NCI-H446 treated with DMSO at 0.1 percent for 48 hours (cell line): ENCODE measurements at regions not wholly inside any gene's neighbourhood (a gene's known extent, or its start where the extent isn't known, plus 50 kb on each side); places are given as distances from the start of the nearest gene placed in this dataset.

Experiments
- DNase-seq: peaks from one replicate; lab custom pipeline; 2025; lab: John Stamatoyannopoulos, UW

DNA sequence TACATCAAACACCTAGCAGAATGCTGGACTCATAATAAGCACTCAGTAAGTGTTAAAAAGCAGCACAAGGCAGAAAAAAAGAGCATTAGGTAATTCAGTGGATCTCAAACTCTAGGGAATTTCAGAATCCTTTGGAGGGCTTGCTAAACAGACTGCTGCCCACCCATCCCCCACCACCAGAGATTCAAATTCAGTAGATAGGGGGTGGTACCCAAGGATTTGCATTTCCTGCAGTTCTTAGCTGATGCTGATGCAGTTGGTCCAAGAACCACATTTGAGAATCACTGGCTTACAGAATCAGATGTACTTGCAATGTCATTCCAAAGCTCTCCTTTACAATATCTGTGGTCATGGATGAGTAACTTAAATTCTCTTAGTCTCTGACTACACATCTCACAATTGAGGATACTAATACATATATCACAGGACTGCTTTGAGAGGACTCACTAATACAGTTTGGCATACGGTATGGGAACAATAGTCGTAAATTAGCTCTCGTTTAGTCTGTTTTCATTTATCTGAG lies 664.5 kb downstream of the KCNA4 start:
- DNase-seq: no peak

- DNase-seq: no peak
Measured at GRCh38 chr11:29351301-29351873, 665.4 kb downstream of the KCNA4 start.

- no peak for DNase-seq
Measured at GRCh38 chr11:29343465-29344333, 673.1 kb downstream of the KCNA4 start.

DNA sequence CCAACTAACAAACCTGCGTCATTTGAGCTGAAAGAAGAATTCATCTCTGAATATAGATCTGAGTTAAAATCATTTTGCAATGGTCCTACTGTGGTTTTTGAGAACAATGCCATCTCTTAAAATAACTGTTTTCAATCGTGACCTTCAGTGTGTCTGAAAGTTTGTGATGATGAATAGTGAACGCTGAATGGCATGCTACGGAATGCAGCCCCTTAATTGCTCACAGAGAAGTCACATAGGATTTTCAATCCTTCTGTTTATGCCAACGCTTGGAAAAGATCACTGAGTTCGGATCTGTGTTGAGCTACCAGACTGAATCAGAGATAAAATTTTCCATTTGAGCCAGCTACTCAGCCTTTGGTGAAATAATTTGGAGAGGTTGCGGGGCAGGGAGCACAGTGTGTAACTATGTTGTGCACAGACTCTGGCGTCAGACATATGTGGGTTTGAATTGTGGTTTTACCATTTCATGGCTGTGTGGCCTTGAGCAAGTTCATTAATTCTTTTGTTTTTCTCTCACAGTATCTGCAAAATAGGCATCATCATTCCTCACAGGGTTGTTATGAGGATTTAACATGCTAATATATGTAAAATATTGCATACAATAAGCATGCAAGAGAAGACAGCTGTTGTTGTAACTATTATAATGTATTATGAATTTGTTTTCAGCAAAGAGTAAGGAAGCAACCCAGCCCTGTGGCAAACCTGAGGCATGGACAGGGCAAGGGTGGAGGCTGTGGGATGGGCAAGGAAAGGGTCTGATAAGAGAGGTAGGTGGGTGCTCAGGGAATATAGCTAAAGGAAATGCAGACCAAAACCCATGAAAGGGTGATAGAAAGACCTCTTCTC lies 679.9 kb downstream of the KCNA4 start:
- no peak for DNase-seq

DNA sequence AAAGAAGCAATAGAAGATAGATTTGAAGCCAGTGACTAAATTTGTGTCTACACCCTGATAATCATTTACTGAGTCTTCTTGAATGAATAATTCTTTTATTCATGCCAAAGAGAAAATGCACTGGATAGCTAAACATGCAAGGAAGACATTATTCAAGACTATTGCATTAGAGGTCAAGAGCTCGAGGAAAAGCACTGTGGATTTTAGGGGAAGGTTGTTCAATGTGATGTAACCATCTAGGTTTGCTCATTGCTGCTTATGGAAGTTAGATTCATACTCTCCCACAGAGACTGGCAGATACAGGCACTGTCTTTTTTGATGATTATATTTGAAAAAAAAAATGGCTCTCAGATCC lies 682.1 kb downstream of the KCNA4 start:
- no peak for DNase-seq

DNA sequence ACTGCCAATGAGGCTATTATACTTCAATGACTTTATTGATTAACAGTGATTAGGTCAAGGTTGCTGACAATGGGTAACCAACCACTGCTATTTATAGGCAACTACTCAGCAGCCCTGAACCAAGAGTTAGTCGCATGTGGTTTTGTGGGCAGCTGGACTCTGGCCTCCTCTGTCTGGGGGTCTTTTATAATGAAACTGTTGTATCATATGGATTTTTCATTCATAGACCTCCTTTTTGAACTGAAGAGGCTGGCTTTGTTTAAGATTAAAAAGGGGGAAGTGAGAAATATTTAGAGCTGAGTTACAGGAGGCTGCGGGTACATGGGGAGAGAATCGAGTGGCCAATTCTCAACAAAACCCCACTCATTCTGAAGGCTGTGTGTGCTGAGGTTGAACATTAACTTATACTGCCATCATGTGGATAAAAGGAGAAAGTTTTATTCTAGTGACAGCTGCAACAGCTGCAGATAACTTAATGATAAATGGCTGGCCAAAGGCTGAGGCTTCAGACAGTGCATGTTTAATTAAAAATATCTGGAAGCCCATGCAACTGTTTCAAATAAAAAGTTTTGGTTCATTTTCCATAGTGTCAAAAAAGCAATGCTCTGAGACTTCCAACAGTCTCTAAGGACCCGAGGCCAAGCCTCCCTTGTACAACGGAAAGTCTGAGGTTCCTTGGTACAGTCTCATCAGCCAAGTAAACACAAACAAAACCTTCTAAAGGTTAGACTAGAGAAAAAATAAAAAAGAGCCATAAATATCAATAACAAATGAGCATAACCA lies 682.6 kb downstream of the KCNA4 start:
- DNase-seq: no peak

GRCh38 chr11:29331451-29332010 lies 685.3 kb downstream of the KCNA4 start:
- no peak for DNase-seq

DNA sequence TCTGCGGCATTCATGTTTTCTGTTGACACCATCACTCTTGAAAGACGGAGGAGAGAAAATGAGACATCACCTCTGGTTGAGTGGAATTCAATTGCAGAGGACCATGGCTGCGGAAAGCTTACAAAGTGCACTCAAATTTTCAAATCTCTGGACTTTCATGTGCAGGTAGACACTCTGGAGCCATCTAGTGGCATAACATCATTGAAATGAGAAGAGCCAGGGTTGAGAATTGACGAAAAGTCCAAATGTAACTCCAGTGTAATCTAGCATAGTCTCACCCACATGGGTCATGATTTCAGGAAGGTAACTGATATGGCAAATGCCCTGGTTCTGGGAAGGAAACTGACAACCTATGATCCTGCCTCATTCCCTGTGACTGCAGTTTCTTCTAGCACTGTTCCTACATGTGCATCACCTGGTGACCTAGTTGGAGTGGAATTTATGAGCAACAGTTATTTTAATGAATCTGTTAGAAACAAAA lies 687.8 kb downstream of the KCNA4 start:
- DNase-seq: peak; percentile 11

GRCh38 chr11:29327891-29328290 lies 688.9 kb downstream of the KCNA4 start:
- DNase-seq: no peak

DNA sequence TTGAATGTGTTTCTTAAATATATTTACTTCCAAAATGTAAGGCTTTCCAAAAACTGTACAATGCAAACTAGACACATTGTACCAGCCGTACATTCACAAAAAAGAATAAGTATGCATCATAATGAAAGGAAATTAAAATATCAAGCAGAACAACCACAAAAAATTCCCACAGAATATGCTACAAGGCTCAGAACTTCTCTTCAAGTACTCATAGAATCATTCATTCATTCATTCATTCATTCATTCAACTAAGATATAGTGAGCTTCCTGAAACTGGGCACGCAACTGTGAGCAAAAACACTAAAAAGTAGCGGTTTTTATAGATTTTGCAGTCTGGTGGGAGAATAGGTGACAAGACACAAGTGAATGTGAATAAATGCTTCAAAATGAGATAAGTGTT lies 690.1 kb downstream of the KCNA4 start:
- no peak for DNase-seq

- DNase-seq: no peak
Measured at GRCh38 chr11:29324328-29324727, 692.5 kb downstream of the KCNA4 start.

DNA sequence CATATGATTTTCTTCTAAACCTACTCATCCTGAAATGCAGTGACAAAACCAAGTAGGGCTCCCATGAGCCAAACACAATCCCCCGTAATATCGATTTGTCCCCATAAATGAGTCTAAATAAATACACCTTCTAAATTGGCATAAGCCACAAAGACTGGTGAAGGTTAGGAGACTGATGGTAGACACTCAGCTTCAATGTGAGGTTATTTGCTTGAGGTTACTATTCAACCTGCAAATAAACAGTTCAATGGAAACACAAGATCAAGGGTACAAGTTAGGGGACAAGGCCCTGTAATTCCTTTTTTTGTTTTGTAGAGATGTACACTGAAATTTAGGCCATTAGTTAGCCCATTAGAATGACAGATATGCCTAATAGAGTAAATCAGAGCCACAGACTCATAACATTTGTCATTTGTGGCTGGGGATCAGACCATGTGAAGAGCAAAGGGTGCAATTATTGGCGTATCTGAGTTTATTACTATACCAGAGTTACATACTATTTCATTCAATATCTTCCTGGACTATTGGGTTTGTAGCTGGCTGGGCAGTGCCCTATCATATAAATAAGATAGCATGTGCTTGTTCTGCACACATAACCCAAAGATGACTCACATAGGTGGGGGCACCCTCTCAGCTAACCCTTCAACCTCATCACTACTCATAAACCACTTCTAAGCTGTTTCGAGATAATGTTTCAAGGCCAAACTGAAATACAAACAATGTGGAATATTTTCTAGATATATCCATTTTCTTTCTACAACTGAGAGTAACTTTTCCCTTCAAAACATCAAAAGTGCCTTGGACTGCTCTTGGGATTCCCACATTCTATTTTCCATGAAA lies 695.3 kb downstream of the KCNA4 start:
- DNase-seq: no peak

- no peak for DNase-seq
Measured at GRCh38 chr11:29320196-29320595, 696.6 kb downstream of the KCNA4 start.

DNA sequence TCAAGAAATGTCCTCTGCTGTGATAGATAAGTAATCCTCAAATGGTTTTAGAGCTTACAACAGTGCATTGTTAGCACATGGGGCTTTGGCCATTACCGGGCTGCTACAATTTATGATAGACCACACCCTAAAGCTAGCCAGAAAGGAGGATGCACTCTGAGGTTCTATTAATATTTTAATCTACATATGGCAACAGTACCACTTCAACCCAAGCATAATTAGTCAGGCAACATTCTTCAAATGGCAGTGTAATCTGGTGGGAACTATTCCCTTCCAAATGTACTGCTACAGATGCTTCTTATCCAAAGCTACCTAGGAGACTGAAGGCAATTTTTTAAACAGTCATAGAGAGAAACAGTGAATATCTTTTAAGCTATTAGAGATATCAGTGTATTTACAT lies 697.6 kb downstream of the KCNA4 start:
- no peak for DNase-seq

DNA sequence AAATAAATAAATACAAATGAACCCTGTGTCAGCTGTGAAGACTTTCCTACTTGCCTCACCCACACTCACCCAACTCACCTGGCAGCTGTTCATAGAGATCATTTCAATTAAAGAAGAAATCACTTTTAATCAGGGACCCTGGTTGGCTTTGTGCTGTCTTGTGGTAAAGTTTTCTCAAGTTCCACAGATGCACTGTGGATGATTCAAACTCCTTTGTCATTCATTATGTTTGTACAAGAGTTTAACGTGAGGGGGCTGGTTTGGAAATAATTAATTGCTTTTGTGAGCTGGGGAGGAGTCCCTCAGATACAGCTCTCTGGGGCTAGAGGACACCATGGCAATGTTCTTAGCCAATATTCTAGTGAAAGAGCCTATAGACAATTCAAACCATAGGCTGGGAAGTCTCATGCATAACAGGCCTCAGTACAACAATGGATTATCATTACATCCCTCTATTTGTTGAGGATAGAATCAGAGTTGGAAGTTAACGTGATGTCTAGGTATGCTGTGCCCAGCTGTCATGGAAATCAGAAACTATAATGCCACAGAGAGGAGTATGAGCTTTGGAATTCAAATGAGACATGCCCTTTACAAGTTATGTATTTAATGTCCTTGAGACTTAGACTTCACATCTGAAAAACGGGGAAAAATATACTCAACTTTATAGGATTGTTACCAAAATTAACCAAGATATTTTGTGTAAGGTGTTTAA lies 698.5 kb downstream of the KCNA4 start:
- DNase-seq: no peak

- DNase-seq: no peak
Measured at GRCh38 chr11:29317694-29318093, 699.1 kb downstream of the KCNA4 start.

GRCh38 chr11:29315275-29315674 lies 701.6 kb downstream of the KCNA4 start:
- DNase-seq: no peak

DNA sequence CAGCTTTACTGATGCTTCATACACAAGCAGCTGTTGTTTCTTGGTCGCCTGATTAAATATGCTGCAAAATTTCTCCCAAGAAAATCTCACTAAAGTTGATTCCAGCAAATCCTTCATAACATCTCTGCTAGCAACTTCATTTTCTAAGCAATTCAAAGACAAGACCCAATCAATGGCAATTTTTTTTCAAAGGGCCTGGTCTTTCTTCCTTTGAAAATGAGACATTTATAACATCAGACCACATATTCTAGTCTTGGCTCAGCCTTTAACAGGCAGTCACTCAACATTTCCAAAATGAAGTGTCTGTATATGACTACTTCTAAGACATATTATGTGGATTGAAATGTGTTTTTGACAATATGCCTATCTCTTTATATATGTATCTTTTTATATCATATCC lies 702.6 kb downstream of the KCNA4 start:
- DNase-seq: no peak

DNA sequence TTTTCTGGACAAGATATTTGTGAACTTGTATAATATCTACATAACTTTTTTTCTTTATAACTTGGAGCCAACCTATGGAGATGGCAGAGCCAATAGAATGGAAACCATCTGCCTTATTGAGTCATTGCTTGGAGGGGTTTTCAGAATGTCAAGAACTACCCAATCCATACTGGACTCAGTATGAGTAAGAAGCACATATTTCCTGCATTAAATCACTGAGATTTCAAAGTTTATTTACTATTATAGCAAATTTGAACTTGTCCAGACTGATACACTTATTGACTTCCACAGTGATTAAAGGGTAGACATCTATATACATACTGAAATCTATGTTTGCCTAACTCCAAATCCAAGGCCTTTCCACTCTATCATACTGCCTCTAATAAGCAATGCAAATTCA lies 704.0 kb downstream of the KCNA4 start:
- no peak for DNase-seq
